GM12873 (cell line): ENCODE measurements at regions not wholly inside any gene's neighbourhood (a gene's known extent, or its start where the extent isn't known, plus 50 kb on each side); places are given as distances from the start of the nearest gene placed in this dataset.

Source experiments
- TF ChIP-seq, protein P1 (sequence below): IDR thresholded peaks from 2 replicates; pipeline ENCODE4 v1.5.1; 2012; ENCODE audit warnings: low read depth, mild to moderate bottlenecking, moderate library complexity, low read length, control low read depth; ENCODE audit not compliant: insufficient read depth; ENCODE audit errors: missing control alignments

DNA sequence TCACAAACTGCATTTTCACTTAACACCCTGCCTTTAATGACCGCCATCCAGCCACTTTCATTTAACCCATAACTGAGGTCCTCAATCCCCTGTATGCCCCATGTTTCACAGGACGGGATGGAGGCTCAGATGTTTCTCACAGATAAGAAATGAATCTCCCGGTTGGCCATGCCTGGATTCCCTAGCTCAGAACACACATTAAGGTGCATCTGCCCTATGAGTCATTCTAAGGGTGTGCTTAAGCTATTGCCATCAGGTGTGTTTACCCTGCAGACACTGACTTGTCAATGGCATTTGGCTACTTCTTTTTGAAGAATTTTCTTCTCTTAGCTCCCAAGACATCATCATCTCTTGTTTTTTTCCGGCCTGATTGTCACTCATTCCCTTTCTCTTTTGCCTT lies 222.6 kb upstream of the SMIM31 start:
- TF ChIP-seq, protein P1, sequence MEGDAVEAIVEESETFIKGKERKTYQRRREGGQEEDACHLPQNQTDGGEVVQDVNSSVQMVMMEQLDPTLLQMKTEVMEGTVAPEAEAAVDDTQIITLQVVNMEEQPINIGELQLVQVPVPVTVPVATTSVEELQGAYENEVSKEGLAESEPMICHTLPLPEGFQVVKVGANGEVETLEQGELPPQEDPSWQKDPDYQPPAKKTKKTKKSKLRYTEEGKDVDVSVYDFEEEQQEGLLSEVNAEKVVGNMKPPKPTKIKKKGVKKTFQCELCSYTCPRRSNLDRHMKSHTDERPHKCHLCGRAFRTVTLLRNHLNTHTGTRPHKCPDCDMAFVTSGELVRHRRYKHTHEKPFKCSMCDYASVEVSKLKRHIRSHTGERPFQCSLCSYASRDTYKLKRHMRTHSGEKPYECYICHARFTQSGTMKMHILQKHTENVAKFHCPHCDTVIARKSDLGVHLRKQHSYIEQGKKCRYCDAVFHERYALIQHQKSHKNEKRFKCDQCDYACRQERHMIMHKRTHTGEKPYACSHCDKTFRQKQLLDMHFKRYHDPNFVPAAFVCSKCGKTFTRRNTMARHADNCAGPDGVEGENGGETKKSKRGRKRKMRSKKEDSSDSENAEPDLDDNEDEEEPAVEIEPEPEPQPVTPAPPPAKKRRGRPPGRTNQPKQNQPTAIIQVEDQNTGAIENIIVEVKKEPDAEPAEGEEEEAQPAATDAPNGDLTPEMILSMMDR = no peak

DNA sequence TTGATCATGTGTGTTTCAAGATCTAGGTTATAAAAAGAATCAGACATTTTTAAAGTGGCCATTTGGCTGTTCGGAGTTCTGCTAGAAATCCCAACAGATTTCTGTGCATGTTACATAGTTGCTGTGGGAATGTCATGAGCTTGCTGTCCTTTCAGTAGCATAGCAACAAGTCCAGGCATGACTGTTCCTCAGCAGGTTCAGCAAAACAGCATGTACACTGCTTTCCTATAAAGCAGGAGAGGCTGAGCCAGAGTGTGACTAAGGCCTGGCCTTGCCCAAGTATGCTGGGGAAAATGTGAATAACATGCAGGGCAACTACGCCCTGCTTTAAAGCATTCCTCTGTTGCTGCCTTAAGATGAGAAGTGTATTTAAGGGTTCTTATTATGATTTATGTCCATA lies 217.1 kb upstream of the SMIM31 start:
- TF ChIP-seq, protein P1 = no peak

DNA sequence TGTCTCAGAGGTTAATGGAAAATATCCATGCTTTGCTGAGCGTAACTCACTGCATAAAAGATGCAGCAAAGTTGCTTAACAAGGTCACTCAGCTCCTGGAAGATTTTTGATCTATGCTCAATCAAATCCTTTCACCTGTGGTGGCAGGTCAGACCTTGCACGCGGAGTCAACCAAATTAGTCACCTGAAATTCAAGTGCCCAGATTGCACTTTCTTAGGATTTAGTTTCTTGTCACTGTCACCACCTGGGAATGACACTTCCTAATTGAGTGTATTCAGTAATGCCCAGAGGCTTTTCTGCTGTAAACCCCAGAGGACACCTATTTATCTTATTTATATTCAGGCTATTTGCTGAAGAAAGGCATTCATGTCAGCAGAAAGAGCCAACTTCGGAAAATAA lies 215.8 kb upstream of the SMIM31 start:
- TF ChIP-seq, protein P1 = no peak

DNA sequence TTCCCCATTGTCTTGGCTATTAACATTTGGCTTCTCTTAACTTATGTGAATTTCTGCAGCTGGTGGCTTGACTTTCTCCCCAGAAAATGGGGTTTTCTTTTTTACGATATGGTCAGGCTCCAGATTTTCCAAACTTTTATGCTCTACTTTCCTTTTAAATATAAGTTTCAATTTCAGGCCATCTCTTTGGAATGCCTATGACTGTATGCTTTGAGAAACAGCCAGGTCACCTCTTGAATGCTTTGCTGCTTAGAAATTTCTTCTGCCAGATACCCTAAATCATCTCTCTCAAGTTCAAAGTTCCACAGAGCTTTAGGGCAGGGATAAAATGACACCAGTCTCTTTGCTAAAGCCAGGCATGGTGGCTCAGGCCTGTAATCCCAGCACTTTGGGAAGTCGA lies 212.9 kb upstream of the SMIM31 start:
- TF ChIP-seq, protein P1 = no peak

DNA sequence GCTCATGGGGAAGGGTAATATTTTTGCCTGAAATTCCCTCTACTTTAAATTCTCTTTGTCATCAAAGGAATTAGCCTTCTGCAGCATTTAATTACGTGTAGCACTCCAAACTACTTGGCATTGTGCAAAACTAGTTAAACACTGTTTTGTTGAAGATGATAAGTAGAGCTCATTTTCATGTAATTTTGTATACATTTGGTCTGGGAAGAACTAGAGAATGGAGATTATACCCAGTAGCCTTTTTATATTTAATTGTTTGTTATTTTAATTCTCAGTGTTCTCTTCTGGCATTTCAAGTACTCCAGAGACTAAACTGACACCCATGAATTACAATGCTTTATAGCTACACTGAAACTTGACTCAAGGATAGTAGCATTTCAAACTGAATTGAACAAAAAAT lies 211.5 kb upstream of the SMIM31 start:
- TF ChIP-seq, protein P1 = no peak

DNA sequence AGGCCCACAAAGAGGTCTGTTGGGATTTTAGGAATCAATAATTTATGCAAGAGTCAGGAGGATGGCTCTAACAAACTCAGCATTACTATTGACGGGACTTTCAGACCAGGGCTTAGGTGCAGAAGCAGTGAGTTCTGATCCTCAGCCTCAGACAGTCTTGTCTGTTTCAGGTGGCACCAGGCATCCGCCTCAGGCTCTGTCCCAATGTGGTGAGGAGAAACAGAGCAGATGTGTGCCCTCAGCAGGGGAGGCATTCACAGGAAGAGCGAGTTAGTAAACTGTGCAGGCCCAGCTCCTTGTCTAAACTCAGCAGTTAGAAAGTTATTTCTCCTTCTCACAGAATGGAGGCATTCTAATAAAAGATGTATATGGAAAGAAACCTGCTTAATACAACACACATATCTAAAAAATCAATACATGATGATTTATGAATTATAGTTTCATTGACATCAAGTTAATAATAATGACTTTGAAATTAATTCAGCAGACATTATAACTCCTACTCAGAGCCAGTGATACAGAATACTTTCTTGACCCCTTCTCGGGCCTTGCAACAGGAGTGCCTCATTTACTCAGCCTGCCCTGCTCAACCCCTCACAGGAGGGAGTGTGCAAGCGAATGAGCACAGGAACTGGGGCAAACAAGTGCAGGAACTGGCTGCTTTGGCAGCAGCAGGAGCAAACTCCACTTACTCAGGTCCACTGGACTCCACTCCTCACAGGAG lies 202.8 kb upstream of the SMIM31 start:
- TF ChIP-seq, protein P1 = no peak

DNA sequence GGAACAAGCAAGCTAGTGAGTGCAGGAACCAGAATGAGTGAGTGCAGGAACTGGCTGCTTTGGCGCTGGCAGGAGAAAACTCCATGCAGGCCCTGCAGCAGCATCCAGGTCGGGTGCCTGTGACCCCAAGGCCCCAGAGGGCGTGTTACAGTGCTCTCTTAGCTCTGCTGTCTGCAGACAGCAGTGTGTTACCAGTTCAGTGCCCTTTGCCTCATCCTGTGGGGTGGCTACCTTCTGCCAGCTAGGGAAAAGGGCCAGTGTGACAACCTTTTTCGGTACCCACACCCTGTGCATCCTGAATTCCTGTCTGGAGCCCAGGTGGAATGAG lies 202.3 kb upstream of the SMIM31 start:
- TF ChIP-seq, protein P1 = no peak
